ELF-1 (cell line): ENCODE measurements at regions not wholly inside any gene's neighbourhood (a gene's known extent, or its start where the extent isn't known, plus 50 kb on each side); places are given as distances from the start of the nearest gene placed in this dataset.

Source experiments
- DNase-seq: peaks from one replicate; pipeline ENCODE4 v3.0.0-alpha.2; 2016; ENCODE audit warnings: low read depth, low spot score

DNA sequence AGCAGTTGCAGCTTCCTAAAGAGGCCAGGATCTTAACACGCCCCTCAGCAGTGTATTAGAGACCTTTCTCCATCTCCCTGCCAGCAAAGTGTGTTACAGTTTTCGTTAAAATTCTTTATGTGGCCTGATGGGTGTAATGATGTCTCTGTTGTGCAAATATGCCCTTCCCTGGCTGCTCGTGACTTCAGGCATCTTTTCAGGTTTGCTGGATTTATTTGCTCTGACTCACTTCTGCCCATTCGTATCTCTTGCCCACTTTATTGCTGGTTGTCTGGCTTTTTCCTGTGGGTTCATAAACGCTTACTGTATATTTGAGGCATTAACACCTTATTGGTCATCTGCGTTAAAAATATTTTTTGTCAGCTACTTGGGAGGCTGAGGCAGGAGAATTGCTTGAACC lies 134.5 kb downstream of the ASB1 start:
- DNase-seq: no peak

DNA sequence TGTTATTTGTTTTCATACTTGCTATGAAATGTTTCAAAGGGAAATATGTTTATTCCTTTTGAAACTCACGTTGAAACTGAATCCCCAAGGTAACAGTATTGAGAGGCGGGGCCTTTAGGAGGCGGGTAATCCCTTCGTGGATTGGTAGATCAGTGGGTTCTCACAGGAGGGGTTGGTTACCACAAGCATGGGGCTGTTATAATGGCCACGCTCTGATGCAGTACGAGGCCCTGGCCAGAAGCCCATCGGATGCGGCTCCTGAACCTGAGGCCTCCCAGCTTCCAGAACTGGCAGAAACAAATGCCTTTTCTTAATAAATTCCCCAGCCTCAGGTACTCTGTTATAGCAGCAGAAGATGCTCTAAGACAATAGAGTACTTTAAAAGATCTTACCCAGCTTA lies 135.7 kb downstream of the ASB1 start:
- DNase-seq: no peak

DNA sequence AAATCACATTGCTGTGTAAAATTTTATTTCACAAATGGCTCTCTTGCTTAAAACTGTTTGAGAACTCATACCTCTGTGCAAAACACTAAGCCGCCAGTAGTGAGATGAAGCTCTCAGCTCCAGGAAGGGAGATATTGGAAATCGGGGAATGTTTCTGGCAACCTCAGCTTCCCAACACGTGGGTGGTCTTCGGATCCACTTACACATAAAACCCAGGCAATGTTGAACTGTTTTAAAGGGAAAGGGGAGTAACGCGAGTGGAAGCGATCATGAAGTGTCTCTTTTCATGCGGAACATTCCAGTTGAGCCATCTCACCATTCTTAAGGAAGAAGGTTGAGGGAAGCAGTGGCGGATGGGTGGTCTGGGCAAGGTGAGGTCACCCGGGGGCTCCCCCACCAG lies 136.8 kb downstream of the ASB1 start:
- DNase-seq: no peak

DNA sequence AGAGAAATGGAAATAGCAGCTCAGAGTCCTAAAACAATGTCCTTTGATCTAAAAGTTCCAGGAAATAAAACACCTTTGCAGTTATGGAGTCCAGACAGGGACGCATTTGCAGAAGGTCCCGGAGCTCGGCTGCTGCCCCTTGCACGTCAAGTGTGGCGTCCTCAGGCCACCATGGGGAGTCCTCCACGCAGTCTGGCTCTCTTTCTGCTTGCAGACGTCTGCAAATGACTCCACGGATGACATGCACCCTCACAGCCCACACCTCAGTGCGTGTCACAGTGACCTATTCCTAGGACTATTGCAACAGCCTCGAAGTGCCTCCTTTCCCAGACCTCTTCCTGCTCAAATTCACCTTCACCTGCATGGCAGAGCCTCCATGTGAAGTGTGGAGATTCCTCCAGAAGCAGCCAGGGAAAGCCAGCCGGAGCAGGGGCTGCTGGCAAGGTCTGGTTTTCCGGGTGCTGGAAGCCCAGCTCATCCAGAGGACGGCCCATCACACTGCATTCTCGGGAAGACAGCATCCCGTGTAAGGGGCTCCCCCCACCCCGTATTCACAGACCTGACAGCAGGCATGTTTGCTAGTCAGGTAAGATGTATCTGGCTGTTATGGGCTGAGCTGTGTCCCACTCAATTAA lies 137.7 kb downstream of the ASB1 start:
- no peak for DNase-seq

DNA sequence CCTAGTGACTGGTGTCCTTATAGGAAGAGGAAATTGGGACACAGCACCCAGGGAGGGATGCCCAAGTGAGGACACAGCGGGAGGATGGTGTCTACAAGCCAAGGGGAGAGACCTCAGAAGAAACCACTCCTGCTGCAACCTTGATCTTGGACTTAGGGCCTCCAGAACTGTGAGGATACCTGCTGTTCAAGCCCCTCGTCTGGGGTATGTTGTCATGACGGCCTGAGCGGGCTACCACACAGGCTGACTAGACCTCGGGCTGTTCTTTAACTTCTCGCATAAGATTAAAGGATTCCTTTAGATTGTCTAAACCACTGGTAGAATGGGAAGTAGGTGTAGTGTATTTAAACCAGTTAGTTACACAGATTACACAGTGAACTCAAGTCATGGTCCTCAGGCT lies 138.3 kb downstream of the ASB1 start:
- DNase-seq: no peak

- no peak for DNase-seq
These were observed 139.4 kb downstream of the ASB1 start for GRCh38 chr2:238566001-238566645.

DNA sequence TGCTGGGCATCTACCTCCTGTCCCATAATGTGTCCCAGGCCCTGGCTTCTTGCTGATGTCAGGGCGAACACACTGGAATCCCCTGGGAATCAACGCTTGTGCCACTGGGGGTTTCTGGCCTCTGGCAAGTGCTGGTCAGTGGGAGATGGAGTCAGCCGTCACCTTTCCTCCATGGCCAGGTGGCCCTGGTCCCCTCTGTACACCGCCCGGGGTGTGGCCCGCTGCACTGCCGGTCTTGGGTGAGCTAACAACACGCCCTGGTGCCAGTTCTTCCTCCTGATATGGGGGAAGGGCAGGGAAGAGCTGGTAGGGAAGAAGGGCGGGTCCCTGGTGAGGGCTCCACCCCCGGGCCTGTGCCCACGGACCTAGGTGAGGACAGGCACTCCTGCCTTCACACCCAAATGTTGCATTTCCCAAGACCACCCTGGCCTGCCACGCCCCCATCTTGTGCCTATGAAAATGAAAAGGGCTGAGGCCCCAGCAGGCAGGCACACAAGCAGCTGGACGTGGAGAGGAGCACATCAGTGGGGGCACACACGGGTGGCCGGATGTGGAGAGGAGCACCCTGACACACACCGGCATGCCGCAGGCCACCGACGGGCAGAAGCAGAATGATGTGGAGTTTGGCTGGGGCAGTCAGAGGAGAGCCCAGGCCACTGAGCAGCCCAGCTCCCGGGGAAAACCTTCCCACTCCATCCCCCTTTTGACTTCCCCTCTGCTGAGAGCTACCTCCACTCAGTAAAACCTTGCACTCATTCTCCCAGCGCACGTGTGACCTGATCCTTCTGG lies 140.5 kb downstream of the ASB1 start:
- no peak for DNase-seq

GRCh38 chr2:238567996-238568395 lies 141.3 kb downstream of the ASB1 start:
- DNase-seq: no peak

DNA sequence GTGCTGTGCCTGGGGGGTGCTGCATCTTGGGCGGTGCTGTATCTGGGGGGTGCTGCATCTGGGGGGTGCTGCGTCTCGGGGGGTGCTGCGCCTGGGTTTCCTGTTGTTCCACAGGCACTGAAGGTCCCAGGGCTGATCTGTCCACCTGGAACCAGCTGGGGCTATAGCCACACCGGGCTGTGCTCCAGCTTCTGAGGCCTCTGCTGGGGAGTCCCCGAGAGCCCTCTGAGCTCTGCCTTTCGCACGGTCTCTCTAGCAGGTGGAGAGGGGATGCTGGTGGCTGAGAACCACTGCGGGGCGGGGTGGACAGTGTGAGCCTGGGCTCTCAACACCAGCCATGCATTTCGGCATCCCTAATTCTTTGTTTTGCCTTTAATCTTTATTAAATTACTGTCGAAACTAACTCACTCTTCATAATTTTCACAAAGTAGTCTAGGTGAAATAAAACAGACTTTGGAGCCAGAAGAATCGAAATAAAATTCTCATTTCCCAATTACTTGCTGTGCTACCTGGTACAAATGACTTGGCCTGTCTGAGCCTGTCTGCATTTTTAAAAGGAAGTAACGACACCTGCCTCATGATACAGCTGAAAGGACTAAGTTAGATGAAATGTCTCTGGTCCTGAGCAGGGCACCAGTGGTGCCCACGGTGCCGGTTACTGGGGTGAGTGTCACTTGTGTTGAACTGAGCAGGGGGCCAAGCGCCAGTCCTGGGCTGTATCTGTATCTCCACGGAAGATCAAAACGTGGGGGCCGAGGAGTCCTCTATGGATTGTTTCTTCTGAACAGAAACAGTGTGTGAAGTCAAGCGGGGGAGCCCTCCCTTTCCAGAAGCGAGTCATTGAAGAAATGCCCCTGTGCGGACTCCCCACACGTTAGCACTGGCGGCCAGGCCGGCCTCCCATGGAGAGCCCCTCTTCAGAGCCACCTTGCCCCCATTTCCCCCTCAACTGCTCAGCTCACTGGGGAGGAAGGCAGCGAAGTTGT lies 142.0 kb downstream of the ASB1 start:
- no peak for DNase-seq

GRCh38 chr2:238569507-238570195 lies 142.9 kb downstream of the ASB1 start:
- no peak for DNase-seq

DNA sequence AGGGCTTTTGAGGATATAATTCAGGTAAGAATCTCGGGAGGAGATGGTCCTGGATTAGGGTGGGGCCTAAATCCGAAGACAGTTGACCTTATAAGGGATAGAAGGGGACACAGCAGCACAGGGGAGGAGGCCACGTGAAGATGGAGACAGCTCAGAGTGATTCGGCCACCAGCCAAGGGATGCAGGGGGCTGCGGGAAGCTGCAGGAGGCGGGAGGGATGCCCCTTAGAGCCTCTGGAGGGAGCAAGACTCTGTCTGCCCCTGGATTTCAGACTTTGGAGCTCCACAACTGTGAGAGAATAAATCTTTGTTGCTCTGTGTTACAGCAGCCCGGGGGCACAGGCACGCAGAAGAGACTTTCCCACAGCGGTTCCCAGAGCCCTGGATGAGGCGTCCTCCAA lies 143.7 kb downstream of the ASB1 start:
- DNase-seq: no peak

DNA sequence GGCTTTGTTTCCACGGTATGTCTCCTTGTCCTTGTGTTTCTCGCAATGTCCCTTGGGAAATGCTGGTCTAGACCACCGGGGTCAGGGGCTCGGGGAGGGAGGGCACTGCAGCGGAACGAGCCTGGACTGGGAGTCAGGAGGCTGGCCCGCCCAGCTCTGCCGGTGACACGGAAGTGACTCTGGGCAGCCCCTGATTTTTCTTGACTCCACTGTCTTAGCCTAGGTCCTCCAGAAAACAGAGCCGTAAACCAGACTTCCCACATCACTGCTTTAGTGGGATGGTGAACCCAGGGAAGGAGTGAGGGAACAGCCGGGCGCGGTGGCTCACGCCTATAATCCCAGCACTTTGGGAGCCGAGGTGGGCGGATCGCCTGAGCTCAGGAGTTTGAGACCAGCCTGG lies 144.2 kb downstream of the ASB1 start:
- no peak for DNase-seq

DNA sequence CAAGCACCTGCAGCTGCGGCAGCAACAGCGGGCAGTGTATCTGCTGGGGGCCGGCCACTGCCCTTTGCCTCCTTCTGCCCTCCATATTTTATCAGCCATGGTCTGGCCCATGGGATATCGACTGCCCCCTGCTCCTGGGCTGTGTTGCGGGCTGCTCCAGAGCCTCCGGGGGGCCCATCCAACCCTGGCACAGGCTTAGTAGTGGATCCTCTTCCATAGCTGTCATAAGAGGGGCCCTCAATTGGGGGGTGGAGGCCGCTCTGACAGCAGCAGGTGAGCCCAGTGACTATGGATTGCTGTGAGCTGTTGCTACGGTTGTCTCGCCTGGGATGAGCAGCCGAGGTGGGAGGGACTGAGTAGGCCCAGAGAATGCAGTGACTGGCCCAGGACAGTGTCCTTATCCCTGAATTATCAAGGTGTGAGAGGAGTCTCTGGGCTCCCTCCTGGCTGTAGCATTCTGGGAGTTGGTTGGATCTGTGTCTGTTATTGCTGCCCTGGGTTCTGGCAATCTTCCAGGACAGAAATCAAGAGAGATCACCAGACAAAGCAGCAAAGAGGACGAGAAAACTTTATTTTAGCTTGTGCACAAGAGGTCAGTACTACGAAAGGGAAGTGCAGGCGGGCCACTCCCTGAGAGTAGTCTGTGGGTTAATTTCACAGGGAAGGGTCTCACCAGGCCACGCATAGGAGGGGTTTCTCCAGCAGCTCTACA lies 145.1 kb downstream of the ASB1 start:
- DNase-seq: no peak

- peak; percentile 54 for DNase-seq
These were observed 146.5 kb downstream of the ASB1 start for GRCh38 chr2:238573065-238573778.

DNA sequence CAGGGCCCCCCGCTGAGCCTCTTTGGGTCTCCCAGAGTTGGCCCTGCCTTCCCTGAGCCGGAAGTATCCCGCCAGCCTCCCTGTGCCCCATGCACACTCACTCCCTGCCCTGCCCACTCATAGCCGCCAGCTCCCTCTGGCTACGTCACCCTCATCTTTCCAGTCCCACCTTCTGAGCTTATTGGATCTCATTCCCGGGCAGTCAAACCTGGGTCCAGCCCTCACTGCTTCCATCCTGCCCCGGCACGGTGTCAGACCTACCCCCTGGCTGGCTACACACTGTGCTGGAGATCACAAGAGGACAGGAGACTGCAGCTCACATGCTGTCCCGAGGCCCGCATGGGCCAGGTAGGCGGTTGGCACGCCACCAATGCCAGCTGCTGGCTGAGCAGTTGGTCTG lies 147.2 kb downstream of the ASB1 start:
- DNase-seq: no peak

- no peak for DNase-seq
These were observed 148.0 kb downstream of the ASB1 start for GRCh38 chr2:238574490-238575271.

DNA sequence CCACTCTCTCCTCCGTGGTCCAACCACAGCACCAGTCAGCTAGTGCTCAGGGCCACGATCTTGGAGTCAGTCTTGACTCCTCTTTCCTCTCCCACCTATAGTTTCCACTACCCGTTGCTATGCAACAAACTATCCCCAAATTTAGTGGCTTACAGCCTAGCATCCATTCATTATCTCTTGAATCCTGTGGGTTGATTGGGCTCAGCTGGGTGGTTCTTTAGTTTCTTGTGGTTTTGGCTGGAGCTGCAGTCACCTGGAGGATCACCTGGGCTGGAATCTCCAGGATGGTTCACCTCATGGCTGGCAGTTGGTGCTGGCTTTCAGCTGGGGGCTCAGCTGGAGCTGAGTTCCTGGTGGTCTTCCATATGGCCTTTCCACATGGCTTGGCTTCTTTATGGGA lies 149.9 kb downstream of the ASB1 start:
- no peak for DNase-seq

DNA sequence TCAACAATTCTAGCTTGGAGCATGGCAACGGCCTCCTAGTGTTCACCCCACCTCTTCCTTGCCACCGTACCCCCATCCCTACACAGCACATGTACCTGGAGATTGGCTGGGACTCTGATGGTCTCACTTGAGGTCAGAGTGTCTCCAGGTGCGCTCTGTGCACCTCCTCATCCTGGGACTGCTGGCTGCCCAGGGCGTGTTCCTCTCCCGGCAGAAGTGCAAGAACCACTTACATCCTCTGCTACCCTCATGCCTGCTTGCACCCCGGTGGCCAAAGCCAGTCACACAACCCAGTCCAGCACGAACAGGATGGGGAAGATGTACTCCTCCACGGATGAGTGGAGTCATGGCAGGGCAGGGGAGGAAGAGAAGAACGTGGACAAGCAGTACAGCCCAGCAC lies 151.5 kb downstream of the ASB1 start:
- no peak for DNase-seq

GRCh38 chr2:238580486-238580885 lies 153.8 kb downstream of the ASB1 start:
- no peak for DNase-seq
